ENCODE measurements at regions not wholly inside any gene's neighbourhood (a gene's known extent, or its start where the extent isn't known, plus 50 kb on each side); places are given as distances from the start of the nearest gene placed in this dataset.

- Histone ChIP-seq H3K79me2 (ENCODE audit: low read length) (no peaks in the 10 kb centered on the region), H2AFZ (ENCODE audit: low read length) (no peak overlapping the region), H3K9me2 (replicated peaks; ENCODE audit: low read length) (no peaks in the 10 kb centered on the region), H4K20me1 (ENCODE audit: low read length) (no peaks in the 10 kb centered on the region), H3F3A (ENCODE audit: low read length, unreplicated experiment) (no peaks in the 10 kb centered on the region), H3K27ac (ENCODE audit: low read length) (no peak overlapping the region), H3K4me2 (ENCODE audit: low read length) (no peak overlapping the region), H3K4me1 (ENCODE audit: insufficient read depth, low read length) (no peaks in the 10 kb centered on the region), H3K27me3 (ENCODE audit: low read length) (no peaks in the 10 kb centered on the region), H3K36me3 (ENCODE audit: low read depth, low read length) (no peaks in the 10 kb centered on the region), H3K9me3 (ENCODE audit: low read length) (no peaks in the 10 kb centered on the region), H3K9ac (ENCODE audit: low read length) (no peak overlapping the region), H3K4me3 (ENCODE audit: low read length) (no peak overlapping the region)
- TF ChIP-seq EZH2 (IDR thresholded peaks at IDR 0.05; ENCODE audit: low read length, unreplicated experiment) (no peak), EZH2phosphoT487 (IDR thresholded peaks at IDR 0.05; ENCODE audit: borderline replicate concordance, low read length) (no peak), CTCF (conservative IDR thresholded peaks at IDR 0.05; ENCODE audit: low read depth, low read length) (no peak)
- ATAC-seq (no peak), DNase-seq (no peak)
- no TSS peak for BruUV-seq (replicated peaks)
- ChIA-PET POLR2A (ENCODE audit: unreplicated experiment) (no interaction called here), CTCF (no interaction called here)
- intact Hi-C loops (cut with micrococcal nuclease): no loop called here
Measured at GRCh38 chr3:166257715-166258114, 420.5 kb upstream of the BCHE start.

- H3K27ac ChIP-seq (ENCODE audit: low read length): no peak overlapping the region
- no peaks in the 10 kb centered on the region for H3K79me2 ChIP-seq (ENCODE audit: low read length)
- no peaks in the 10 kb centered on the region for H3F3A ChIP-seq (ENCODE audit: low read length, unreplicated experiment)
- H3K9me3 ChIP-seq (ENCODE audit: low read length): no peaks in the 10 kb centered on the region
- H3K4me2 ChIP-seq (ENCODE audit: low read length): no peak overlapping the region
- no peaks in the 10 kb centered on the region for H3K36me3 ChIP-seq (ENCODE audit: low read depth, low read length)
- no TSS peak for BruUV-seq (replicated peaks)
- H3K4me1 ChIP-seq (ENCODE audit: insufficient read depth, low read length): no peaks in the 10 kb centered on the region
- ChIA-PET POLR2A (ENCODE audit: unreplicated experiment) (no interaction called here), CTCF (no interaction called here)
- ATAC-seq (no peak), DNase-seq (peak; percentile 23)
- no peaks in the 10 kb centered on the region for H3K9me2 ChIP-seq (replicated peaks; ENCODE audit: low read length)
- no peaks in the 10 kb centered on the region for H3K27me3 ChIP-seq (ENCODE audit: low read length)
- no peaks in the 10 kb centered on the region for H4K20me1 ChIP-seq (ENCODE audit: low read length)
- no peak overlapping the region for H3K9ac ChIP-seq (ENCODE audit: low read length)
- TF ChIP-seq EZH2phosphoT487 (IDR thresholded peaks at IDR 0.05; ENCODE audit: borderline replicate concordance, low read length) (no peak), CTCF (conservative IDR thresholded peaks at IDR 0.05; ENCODE audit: low read depth, low read length) (no peak), EZH2 (IDR thresholded peaks at IDR 0.05; ENCODE audit: low read length, unreplicated experiment) (no peak)
- no peak overlapping the region for H3K4me3 ChIP-seq (ENCODE audit: low read length)
- H2AFZ ChIP-seq (ENCODE audit: low read length): no peak overlapping the region
- intact Hi-C loops (cut with micrococcal nuclease): no loop called here
Measured at GRCh38 chr3:166248784-166249183, 411.6 kb upstream of the BCHE start.

GRCh38 chr3:166243511-166243910, 406.3 kb upstream of the BCHE start:
- Histone ChIP-seq H3K79me2 (ENCODE audit: low read length) (no peaks in the 10 kb centered on the region), H3K4me1 (ENCODE audit: insufficient read depth, low read length) (no peaks in the 10 kb centered on the region), H3K9me2 (replicated peaks; ENCODE audit: low read length) (no peaks in the 10 kb centered on the region), H4K20me1 (ENCODE audit: low read length) (no peaks in the 10 kb centered on the region), H3K9me3 (ENCODE audit: low read length) (no peaks in the 10 kb centered on the region), H3K27me3 (ENCODE audit: low read length) (no peaks in the 10 kb centered on the region), H3K36me3 (ENCODE audit: low read depth, low read length) (no peaks in the 10 kb centered on the region), H3K4me3 (ENCODE audit: low read length) (no peak overlapping the region), H2AFZ (ENCODE audit: low read length) (no peak overlapping the region), H3K9ac (ENCODE audit: low read length) (no peak overlapping the region), H3F3A (ENCODE audit: low read length, unreplicated experiment) (no peaks in the 10 kb centered on the region), H3K27ac (ENCODE audit: low read length) (no peak overlapping the region), H3K4me2 (ENCODE audit: low read length) (no peak overlapping the region)
- no TSS peak for BruUV-seq (replicated peaks)
- ChIA-PET CTCF (no interaction called here), POLR2A (ENCODE audit: unreplicated experiment) (no interaction called here)
- ATAC-seq (no peak), DNase-seq (no peak)
- intact Hi-C loops (cut with micrococcal nuclease): no loop called here
- TF ChIP-seq EZH2 (IDR thresholded peaks at IDR 0.05; ENCODE audit: low read length, unreplicated experiment) (no peak), EZH2phosphoT487 (IDR thresholded peaks at IDR 0.05; ENCODE audit: borderline replicate concordance, low read length) (no peak), CTCF (conservative IDR thresholded peaks at IDR 0.05; ENCODE audit: low read depth, low read length) (no peak)
